Loucy (cell line): ENCODE measurements at regions not wholly inside any gene's neighbourhood (a gene's known extent, or its start where the extent isn't known, plus 50 kb on each side); places are given as distances from the start of the nearest gene placed in this dataset.

Source experiments
- EZH2phosphoT487 ChIP-seq: fragments of 200-600 bp; IDR thresholded peaks from 2 replicates; pipeline ENCODE4 v1.6.1; 2018; ENCODE audit warnings: antibody characterized with exemption, mild to moderate bottlenecking, moderate library complexity, borderline replicate concordance
- TF ChIP-seq, protein P1 (sequence below): fragments of 200-600 bp; sonication (generic); conservative IDR thresholded peaks from 2 replicates; pipeline ENCODE4 v1.5.1; 2014; ENCODE audit warnings: mild to moderate bottlenecking, antibody characterized with exemption, low read length

DNA sequence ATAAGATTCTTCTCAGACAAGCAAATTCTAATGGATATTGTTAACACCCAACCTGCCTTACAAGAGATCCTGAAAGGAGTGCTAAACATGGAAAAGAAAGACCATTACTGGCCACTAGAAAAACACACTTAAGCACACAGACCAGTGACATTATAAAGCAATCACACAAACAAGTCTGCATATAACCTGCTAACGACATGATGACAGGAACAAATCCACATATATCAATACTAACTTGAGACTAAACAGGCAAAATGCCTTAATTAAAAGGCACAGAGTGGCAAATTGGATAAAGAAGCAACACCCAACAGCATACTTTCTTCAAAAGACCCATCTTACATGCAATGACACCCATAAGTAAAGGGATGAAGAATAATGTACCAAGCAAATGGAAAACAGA is 100.5 kb upstream of the PCDH18 start:
- TF ChIP-seq, protein P1, sequence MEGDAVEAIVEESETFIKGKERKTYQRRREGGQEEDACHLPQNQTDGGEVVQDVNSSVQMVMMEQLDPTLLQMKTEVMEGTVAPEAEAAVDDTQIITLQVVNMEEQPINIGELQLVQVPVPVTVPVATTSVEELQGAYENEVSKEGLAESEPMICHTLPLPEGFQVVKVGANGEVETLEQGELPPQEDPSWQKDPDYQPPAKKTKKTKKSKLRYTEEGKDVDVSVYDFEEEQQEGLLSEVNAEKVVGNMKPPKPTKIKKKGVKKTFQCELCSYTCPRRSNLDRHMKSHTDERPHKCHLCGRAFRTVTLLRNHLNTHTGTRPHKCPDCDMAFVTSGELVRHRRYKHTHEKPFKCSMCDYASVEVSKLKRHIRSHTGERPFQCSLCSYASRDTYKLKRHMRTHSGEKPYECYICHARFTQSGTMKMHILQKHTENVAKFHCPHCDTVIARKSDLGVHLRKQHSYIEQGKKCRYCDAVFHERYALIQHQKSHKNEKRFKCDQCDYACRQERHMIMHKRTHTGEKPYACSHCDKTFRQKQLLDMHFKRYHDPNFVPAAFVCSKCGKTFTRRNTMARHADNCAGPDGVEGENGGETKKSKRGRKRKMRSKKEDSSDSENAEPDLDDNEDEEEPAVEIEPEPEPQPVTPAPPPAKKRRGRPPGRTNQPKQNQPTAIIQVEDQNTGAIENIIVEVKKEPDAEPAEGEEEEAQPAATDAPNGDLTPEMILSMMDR = no peak
- no peak for TF ChIP-seq EZH2phosphoT487
